GM19239 (cell line): ENCODE measurements at regions not wholly inside any gene's neighbourhood (a gene's known extent, or its start where the extent isn't known, plus 50 kb on each side); places are given as distances from the start of the nearest gene placed in this dataset.
"Not testable (repeated sequence)": the region's sequence is repeated elsewhere in the genome, so short reads cannot be mapped to it uniquely, and the experiment has no call there.

Experiments used
- DNase-seq: peaks from one replicate; pipeline ENCODE4 v3.0.0; 2011; ENCODE audit warnings: low spot score; ENCODE audit not compliant: insufficient read length
- FAIRE-seq: peaks from 2 replicates; lab custom pipeline; 2011; peaks lifted over from hg19 to GRCh38; lab: Jason Lieb, UNC

- FAIRE-seq (no peak), DNase-seq (no peak)
Measured at GRCh38 chr15:81908111-81908510, 137.7 kb downstream of the MEX3B start.

DNA sequence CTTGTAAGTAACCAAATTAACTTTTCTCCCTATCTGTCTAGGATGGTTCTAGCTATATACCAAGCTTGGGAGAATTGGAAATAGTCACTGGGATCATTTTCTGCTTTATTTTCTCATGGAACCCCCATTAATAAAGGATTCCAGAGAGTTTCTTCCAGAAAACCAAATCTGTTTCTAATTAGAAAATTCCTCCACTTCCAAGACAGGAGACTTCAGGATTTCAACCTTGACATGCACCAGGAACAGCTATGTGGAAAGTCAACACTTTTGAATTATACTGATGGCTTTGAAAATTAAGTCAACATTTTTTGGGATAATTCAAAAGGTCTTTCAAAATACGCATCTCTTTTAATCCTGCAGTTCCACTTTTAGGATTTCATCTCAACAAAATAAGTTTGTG is 138.3 kb downstream of the MEX3B start:
- FAIRE-seq (no peak), DNase-seq (no peak)

DNA sequence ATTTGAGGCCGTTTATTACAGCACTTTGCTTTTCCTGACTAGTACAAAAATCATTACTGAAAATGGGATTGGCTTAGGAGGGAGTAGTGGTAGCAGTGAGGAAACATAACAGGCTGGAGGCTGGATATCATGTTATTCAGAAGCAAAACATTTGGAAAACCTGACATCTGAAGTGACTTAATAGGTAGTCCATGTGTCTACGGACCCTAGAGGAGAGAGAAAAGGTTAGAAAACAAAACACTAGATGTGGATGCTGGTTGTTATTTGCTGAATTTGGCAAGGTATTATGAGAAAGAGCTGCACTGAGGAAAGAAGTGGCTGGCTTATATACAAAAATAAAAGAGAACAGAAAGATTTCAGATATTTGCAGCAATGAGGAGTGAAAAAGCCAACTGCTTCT is 139.9 kb downstream of the MEX3B start:
- FAIRE-seq (no peak), DNase-seq (no peak)

GRCh38 chr15:81901319-81901718 is 144.5 kb downstream of the MEX3B start:
- FAIRE-seq = no peak

GRCh38 chr15:81899730-81900129 is 146.1 kb downstream of the MEX3B start:
- DNase-seq = no peak
- no peak for FAIRE-seq

More at GRCh38 chr15:81901319-81901718, 144.5 kb downstream of the MEX3B start:
- DNase-seq = no peak

DNA sequence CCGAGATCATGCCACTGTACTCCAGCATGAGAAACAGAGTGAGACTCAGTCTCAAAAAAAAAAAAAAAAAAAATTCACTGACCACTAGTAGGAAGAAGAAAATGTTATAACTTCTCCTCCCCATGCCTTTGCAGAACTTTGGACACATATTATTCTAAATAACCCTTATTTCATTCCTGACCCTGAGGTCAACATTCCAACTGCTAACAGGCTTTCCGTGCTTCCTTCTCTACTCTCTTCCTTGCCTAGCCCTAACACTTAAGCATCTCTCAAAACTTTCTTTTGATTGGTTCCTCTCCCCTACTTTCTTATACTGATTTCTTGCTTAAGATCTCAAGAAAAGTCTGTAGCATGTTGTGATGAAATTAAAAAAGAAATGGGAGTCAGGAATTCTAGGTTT is 146.8 kb downstream of the MEX3B start:
- FAIRE-seq (no peak), DNase-seq (no peak)

- FAIRE-seq = no peak
- no peak for DNase-seq
Measured at GRCh38 chr15:81897057-81897677, 148.7 kb downstream of the MEX3B start.

- FAIRE-seq (no peak), DNase-seq (no peak)
Measured at GRCh38 chr15:81896356-81896755, 149.5 kb downstream of the MEX3B start.

GRCh38 chr15:81895723-81896122 is 150.1 kb downstream of the MEX3B start:
- DNase-seq (no peak), FAIRE-seq (no peak)

GRCh38 chr15:81894061-81894460 is 151.8 kb downstream of the MEX3B start:
- FAIRE-seq (no peak), DNase-seq (no peak)

- FAIRE-seq = no peak
- DNase-seq = no peak
Measured at GRCh38 chr15:81893182-81893835, 152.5 kb downstream of the MEX3B start.

DNA sequence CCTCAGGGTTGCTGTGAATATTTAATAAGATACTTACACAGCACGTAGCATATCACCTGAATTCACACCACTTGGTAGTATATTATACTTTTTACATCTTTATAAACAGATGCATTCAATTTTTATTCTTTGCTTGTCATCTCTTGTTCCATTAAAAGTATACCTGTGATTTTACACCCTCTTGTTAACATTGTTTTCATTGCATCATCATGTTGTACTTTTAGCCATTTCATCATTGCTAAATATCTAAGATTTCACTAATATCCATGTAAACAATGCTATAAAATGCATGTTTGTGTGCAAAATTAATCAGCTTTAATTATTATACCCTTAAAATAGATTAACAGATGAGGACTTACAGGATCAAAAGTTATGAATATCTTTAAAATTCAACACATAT is 155.3 kb downstream of the MEX3B start:
- no peak for DNase-seq

GRCh38 chr15:81889485-81889881 is 156.3 kb downstream of the MEX3B start:
- no peak for FAIRE-seq
- no peak for DNase-seq

More for the DNA sequence above, 155.3 kb downstream of the MEX3B start:
- no peak for FAIRE-seq

GRCh38 chr15:81888748-81889484 is 156.9 kb downstream of the MEX3B start:
- FAIRE-seq (no peak), DNase-seq (no peak)

DNA sequence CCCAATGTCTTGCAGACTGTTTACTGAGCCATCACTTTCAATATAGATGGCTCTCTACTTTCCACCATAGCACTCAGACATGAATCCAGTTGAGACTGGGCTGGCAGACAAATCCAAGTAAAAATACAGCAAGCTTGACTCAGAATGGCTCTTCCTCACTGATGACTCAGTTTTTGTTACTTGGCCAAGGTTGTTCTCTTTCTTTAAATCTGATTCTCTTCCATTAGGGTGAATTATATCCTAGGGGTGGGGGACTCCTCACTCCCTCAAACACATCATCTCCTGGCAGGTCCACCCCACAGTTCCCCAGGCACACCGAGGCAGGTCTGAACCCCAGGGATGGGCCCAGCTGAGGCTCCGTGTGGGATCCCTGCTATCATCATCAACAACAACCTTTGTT is 157.9 kb downstream of the MEX3B start:
- DNase-seq = no peak
- FAIRE-seq = no peak

- not testable (repeated sequence) for DNase-seq, FAIRE-seq
Measured at GRCh38 chr15:81887188-81887587, 158.6 kb downstream of the MEX3B start.

DNA sequence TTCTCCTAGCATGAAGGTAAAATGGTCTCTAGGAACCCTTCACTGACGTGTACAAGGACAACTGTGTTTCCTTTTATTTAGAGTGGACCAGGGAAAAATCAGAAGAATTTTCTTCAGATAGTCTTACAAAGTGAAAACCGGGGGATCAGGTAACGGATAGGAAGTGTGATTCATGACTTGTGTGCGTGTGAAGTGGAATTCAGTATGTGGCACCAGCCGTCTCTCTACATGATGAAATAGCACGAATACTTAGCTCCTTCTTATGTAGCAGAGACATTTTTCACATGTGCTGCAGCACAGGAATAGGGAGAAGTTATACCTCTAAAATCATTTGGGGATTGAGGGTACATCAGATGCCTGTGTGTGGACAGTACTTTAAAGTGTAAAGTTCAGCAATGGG is 159.2 kb downstream of the MEX3B start:
- DNase-seq (no peak), FAIRE-seq (no peak)

DNA sequence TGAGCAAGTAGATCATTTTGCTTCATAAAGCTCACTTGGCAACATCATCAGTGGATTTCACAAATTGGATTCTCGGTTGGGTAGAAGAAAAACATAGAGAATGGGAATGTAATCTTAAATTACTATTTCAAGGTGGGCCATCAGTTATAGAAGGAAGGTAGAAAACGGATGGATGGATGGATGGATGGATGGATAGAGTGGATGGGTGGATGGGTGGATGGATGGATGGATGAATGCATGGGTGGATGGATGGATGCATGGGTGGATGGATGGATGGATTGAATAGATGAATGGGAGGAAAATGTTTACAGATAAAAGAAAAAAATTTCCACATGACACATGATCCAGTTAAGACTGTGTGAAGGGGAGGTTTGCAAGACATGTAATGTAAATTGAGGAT is 159.7 kb downstream of the MEX3B start:
- FAIRE-seq = no peak
- DNase-seq = no peak

GRCh38 chr15:81885135-81885534 is 160.7 kb downstream of the MEX3B start:
- FAIRE-seq (no peak), DNase-seq (no peak)

GRCh38 chr15:81882504-81882903 is 163.3 kb downstream of the MEX3B start:
- FAIRE-seq = no peak
- no peak for DNase-seq

GRCh38 chr15:81880833-81881232 is 165.0 kb downstream of the MEX3B start:
- FAIRE-seq = no peak
- no peak for DNase-seq
